Epithelial cell of esophagus (primary cell): ENCODE measurements at regions not wholly inside any gene's neighbourhood (a gene's known extent, or its start where the extent isn't known, plus 50 kb on each side); places are given as distances from the start of the nearest gene placed in this dataset.

Experiments
- DNase-seq: peaks from one replicate; pipeline ENCODE4 v3.0.0; 2010; ENCODE audit warnings: low read depth
- H3K4me3 ChIP-seq: 2 replicates; pipeline ENCODE4 v1.5.1; 2011; ENCODE audit warnings: mild to moderate bottlenecking, low read length, control low read depth
- CTCF ChIP-seq: IDR thresholded peaks from 2 replicates; pipeline ENCODE4 v1.5.1; 2011; ENCODE audit warnings: low read depth, mild to moderate bottlenecking, low read length, control low read depth, inconsistent platforms; ENCODE audit not compliant: insufficient read depth; ENCODE audit errors: missing control alignments

- TF ChIP-seq CTCF = peak; percentile 17
- H3K4me3 ChIP-seq = peak overlapping the region; percentile 16
- DNase-seq = peak; percentile 45
Measured at GRCh38 chr3:40780291-40780924, 255.6 kb downstream of the ZNF621 start.

GRCh38 chr3:40780925-40781406, 256.2 kb downstream of the ZNF621 start:
- peak; percentile 60 for DNase-seq
- H3K4me3 ChIP-seq = peak overlapping the region; percentile 16
- TF ChIP-seq CTCF = no peak

- TF ChIP-seq CTCF = no peak
- H3K4me3 ChIP-seq = no peak overlapping the region
- no peak for DNase-seq
Measured at GRCh38 chr3:40782111-40782721, 257.5 kb downstream of the ZNF621 start.

GRCh38 chr3:40790746-40791145, 266.0 kb downstream of the ZNF621 start:
- no peak for TF ChIP-seq CTCF
- no peak overlapping the region for H3K4me3 ChIP-seq
- no peak for DNase-seq

- DNase-seq = no peak
- no peak for TF ChIP-seq CTCF
- no peak overlapping the region for H3K4me3 ChIP-seq
Measured at GRCh38 chr3:40793730-40794129, 269.0 kb downstream of the ZNF621 start.

- peak; percentile 87 for DNase-seq
- H3K4me3 ChIP-seq = no peak overlapping the region
- no peak for TF ChIP-seq CTCF
Measured at GRCh38 chr3:40800343-40800742, 275.6 kb downstream of the ZNF621 start.
